ENCODE measurements at regions not wholly inside any gene's neighbourhood (a gene's known extent, or its start where the extent isn't known, plus 50 kb on each side); places are given as distances from the start of the nearest gene placed in this dataset.

DNA sequence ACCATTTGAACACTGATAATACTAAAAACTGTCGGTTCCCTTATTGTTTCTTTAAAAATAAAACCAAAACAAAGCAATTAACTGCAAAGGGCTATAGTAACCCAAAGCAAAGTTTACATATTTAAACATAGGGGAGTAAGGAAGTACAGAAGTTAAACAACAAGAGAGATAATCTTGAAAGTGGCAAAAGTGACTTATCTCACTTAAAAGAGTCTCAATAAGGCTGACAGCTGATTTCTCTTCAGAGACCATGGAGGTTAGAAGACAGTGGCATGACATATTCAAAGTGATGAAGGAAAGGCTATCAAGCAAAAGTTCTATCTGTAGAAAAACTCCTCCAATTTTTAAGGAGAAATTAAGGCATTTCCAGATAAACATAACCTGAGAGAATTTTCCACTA lies 233.5 kb upstream of the HDAC9 start:
- no peak for DNase-seq

DNA sequence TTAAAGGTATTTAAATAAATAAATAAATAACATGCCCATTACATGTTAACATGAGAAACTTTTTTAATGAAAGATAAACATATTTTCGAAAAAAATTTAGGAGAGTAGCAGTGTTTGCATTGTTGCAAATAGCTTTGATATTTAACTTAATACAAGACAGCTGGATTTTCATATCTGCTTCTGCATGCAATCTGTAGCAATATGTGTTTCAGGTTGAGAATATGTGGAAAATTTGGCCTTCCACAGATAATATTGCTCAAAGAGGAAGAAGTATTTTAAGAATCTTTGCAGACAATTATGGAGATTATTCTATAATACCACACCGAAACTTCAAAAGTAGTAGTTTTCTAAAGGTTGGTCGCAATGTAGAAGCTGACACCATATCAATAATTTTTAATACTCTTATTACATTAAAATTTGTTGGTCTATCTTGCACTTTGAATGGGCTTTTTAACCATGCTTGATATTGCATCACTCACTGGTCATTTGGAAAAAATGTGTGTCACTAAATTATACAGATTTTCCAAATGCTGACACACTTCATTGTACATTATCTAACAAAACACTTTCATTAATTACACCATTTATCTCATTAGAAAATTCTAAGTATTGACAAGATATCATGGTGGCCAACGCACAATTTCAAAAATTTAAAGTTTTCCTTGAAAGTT lies 229.8 kb upstream of the HDAC9 start:
- no peak for DNase-seq

DNA sequence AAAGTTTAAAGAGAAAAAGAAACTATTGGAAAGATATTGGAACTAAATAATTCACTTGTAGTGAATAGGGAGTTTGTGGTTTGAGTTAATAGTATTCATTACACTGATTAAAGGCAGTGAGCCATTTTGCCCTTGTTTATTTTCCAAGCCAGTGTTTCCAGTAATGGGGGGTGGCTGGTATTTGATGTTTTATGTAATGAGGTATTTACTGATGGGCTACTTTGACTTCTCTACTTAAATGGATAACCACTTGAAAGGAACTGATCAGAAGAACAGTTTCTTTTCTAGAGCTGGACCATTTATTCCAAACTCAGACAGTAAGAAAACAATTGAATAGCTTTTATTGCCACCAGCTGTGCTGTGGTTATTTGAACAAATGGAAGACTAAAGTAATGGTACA lies 227.0 kb upstream of the HDAC9 start:
- no peak for DNase-seq

DNA sequence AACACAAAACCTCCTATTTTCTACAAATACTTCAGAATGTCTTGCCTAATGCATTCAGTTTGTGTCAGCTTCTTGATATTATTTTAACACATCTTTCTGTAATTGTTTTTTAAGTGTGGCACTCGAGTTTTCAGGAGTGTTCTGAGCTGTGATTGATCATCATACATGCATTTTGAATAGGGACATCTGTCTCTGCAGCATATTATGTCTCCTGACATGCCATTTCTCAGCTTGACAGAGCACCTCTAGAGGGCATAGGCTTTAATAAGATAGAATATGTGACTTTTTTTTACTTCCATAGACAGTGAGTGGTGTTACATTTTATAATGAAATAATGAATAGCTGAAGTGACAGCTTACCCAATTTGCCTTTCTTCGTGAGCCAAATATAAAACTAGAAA lies 219.2 kb upstream of the HDAC9 start:
- DNase-seq = no peak

DNA sequence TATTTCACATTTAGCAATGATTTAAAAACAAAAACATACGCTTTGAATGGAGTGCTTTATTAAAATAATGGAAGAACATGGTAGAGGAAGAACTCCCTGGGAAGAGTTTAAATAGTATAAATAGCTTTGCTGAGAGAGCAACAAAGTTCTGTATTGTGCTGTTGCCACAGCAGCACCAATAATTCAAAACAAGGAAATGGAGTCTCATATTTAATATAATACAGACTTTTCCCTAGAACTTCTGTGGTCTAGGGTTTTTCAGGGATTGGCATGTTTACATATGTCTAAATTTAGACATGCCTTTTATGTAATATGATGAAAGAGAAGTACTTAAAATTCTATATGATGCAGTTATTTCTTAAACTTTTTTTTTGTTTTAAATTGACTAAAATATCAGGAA lies 217.2 kb upstream of the HDAC9 start:
- DNase-seq = no peak

DNA sequence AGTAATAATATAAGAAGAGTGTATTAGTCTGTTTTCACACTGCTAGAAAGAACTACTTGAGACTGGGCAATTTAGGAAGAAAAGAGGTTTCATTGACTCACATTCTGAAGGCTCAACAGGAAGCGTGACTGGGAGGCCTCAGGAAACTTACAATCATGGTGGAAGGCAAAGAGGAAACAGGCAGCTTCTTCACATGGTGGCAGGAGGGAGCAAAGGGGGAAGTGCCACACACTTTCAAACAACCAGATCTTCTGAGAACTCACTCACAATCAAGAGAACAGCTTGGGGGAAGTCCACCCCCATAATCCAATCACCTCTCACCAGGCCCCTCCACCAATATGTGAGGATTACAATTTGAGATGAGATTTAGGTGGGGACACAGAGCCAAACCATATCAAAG lies 212.5 kb upstream of the HDAC9 start:
- DNase-seq = peak in 1 of 2 donors; percentile 11

DNA sequence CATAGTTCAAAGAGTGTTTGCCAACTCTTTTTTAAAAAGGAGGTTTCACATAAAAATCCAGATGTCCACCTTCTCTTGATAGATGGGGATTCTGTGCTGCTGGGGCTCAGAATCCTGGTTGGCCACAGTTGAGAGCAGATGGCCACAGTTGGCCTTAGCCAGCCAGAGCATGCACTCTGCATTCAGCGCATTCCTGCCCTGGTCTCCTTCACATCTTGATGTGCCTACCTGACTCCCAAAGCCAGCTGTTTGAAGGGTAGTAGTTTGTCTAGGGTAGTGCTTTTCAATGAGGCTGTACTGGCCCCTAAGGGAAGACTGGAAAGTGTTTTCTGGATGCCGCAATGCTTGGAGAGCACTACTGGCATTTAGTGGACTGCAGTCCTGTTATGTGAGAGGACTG lies 208.1 kb upstream of the HDAC9 start:
- no peak for DNase-seq

DNA sequence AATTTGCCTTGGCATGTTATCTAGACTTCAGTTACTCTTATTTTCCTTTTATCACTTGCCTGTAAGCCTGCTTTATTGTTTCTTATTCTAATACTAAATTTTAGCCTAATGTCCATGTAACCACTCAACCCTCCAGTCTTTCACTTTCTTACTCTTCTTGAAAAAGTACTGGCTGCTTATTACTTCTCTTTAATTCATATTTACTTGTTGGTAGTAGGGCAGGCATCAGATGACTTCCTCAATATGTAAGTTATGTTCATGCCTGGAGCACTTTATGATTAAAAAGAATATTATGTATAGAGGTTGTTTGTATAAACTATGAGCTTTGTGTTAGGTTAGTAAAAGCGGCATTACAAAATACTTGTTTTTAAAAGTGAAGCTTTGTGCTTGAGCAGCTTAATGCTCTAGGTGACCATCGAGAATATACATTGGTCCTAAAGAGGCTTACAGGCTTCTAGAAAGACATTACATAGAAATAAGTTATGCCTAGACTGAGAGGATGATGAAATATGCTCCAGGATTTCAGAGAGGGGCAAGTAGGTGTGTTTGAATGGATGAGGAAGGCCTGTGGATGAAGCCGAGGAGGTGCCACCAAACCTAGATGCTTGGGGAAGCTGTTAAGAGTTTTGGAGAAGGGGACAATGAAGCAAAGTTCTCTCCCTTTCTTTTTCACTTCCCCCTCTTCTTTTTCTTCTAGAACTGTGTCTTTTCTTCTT lies 207.1 kb upstream of the HDAC9 start:
- no peak for DNase-seq

DNA sequence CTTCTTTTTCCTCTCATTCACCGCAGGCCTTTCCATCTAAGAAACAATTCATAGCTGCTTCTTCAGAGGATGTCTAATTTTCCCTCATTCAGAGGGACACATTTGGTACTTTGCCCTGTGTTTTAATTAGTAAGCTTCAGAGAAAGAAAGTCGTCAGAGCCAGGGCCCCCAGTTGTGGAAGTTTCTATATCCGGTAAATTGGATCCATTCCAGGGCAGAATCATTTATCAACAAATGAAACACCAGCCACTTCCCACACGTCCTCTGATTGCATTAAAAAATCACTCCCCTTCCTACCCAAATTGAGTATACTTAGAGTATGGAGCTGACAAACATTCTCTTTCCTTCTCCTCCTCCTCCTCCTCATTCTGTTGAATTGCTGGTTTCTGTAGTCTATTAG lies 205.8 kb upstream of the HDAC9 start:
- DNase-seq = no peak

DNA sequence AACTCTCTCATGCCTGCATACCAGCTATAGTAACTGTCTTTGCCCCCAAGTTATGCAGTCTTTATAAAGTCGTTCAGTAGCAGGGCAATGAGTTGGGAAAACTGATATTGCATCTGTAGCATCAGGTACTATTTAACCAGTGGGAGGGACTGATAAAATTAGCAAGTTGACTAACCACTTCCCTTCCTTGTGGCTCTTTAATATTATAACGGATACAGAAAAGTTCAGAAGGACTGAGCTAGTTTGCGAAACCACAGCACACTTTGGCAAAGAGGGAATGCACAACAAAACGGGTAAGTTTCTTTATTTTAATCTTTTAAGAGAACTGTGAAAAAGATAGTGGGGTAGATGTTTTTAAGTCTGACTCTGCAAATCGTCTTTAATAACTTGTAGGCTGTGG lies 205.3 kb upstream of the HDAC9 start:
- no peak for DNase-seq

DNA sequence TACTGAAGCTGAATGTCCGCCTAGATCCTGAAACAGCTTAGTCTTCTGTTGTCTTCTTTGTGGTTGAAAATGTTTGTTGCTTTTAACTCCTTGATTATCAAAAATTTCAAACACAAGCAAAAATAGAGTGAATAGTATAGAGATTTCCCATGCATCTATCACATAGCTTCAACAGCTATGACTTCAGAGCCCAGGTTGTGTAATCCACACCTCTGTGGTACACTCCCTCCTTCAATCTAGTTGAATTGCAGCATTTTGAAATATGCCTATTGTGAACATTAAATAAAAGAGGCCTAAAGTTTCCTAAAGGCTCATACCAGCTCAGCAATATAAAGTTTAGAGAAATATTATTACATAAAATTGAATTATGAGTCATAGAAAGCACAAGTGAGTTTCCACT lies 204.7 kb upstream of the HDAC9 start:
- no peak for DNase-seq

DNA sequence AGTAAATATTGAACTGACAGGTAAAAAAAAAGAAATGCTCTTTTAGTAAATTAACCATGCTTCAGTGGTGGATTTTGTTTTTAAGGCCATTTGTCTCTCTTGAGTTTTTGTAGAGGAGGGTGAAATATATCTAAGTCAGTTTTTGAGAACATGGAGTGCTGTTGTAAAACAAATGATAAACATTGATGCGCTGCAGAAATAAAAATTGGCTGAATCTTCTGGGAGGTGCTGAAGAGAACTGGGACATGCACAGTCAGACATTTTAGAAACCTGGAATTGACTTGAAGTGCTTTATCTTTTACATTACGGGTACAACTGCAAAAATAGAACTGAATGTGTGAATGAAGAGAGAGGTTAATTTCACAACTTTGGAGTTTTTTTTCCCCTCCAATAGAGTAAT lies 203.0 kb upstream of the HDAC9 start:
- no peak for DNase-seq

DNA sequence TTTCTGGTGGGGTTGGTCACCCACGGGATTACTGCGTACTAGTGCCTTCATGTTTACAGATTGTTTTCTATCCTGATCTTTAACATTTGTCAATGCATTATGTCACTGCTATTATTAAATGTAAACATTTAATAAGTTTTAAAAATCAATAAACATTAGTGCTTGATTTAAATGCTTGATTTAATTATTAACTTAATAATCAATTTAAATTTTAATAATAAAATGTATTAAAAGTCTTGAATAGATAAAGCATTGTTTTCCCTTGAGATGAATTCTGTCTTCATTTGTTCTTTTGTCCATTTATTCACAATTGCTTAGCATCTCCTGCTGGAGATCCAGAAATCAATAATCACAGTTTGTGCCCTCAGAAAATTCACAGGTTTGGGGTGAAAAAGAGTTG lies 201.8 kb upstream of the HDAC9 start:
- no peak for DNase-seq

DNA sequence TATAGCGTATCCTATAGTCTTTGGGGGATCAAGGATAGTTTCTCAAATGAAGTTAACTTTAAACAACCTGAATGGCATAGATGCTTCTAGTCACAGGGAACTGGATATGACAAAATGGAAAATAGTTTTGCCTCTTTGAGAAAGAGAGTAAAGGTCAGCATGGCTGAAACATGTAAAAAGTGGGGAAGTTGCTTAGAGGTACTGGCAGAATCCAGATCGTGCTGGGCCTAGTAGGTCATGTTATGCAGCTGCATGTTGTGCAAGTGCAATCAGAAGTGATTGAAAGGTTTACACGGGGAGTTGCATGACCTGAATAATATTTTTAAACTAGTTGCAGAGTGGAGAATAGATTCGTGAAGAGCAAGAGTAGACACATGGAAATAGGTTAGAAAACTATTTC lies 201.1 kb upstream of the HDAC9 start:
- DNase-seq = no peak

DNA sequence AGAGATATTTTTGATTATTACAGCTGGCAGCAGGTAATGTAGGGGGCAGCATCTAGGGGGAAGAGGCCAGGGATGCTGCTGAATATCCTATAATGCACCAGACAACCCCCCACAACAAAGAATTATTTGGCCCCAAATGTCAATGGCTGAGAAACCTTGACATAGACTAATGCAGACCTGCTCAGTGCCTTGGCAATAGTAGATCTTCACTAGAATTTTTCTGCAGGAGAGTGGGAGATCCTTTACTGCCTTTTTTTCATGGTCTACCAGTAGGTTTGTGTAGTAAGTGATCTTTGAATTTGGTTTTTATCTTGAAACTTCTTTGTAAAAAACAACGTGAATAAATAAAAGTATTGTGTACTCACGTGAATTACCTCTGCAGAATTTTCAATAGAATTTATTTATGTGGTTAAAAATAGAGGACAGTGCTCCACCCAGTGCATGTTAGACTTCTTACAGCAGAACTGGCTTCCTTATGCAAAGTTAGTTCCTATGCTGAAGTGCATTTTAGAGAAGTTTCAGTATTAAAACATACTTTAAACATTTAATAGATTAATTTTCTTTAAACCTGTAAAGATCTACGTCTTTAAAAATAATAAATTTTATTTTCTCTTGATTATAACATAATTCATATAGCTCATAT lies 199.6 kb upstream of the HDAC9 start:
- DNase-seq = no peak

DNA sequence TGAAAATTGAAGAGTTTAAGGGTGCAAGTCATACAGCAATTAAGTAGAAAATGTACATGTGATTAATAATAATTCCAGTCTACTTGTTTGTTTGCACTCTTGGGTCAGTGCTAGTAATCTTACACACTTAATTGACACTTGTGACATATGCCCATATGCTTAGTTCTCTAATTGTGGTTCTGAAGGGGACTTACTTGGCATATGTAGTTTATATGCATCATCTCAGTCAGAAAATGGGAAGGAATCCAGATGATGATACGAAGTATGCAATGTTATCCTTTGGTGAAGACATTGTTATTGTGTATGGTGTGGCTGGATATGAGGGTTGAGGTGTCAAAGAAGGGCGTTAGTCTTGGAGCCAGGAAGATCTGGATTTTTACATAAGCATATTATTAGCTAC lies 193.5 kb upstream of the HDAC9 start:
- DNase-seq = no peak

DNA sequence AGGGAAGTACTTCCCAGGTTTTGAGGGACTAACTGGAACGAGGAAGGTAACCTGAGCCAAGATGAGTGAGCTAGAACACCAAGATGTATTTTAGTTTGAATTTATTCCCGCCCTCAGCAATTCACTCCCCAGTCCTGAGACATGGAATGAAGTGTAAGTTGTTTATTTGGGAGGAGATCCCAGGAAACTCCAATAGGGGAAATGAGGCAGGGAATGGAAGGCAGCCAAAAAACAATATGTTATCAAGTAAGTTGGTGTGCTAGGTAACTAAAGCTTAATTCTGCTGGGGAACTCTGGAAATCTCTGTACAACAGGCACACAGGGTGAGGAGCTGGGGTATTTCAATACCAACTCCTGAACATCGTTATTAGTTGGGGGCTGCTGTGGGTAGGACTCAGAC lies 189.7 kb upstream of the HDAC9 start:
- DNase-seq = no peak

DNA sequence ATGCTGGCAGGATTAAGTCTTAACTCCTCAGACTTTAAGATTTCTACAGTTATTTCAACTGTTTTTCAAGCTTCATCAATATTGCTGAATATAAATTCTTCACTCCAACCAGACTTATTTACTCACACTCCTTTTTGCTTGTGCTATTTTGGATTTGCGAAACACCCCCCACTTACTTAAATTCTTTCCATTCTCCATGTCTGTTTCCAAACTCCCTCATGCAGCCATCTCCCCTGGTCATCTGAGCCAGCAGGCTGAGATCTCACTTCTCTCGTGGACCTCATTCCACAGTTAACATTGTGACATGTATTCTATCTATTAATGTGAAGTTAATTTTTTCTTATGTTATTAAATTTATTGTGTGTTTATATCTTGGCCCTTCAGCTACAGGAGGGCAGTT lies 188.9 kb upstream of the HDAC9 start:
- no peak for DNase-seq

DNA sequence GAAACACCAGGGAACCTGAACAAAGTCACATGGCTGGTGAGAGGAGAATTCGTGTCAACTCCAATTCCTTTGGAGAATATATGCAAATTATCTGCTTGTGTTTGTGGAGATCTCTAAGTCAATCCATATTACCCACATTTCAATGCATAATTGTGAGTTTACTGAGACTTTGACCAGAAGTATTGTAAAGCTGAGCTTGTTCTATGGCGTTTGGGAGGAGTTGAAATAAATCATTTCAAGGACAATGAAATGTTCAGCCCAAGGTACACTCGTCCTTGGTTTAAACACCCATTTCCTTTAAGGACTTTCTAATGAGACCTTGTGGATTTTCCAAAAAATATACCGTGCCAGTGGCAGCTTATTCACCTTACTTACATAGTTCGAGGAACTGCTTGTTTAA lies 186.6 kb upstream of the HDAC9 start:
- DNase-seq = no peak

DNA sequence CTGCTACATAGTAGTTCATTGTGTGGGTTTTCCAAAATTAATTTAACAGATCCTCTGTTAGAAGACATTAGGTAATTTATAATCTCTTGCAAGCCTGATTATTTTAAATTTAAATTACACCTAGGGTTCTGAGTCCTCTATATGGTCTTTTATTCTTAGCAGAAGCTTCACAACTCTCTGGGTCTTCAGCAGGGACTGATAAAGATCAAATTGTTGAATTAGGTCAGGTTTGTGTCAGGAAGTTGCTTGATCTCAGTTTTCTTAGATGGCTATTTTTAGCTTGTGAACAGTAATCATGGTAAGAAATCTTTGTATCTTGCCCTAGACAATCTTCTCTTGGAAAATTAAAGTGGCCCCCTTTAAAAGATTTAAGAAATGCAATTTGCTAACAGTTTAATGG lies 183.1 kb upstream of the HDAC9 start:
- DNase-seq = peak in 1 of 2 donors; percentile 43

DNA sequence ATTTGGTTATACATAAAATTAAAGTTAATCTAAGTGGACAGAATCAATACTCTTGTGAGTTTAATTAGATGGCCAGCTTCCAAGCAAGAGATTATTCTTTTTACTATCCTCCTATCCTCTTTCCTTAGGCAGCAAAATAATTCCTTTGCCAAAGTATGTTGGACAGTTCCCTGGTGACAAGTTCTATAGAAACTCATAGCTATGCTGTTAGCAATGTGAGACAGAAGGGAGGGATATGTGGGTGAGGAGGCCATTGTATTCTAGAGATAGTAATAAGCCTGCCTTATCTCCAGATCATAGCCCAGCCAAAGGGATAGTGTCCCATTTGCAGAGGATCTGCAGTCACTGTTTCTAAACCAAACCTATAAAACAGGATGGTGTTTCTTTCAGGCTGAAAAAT lies 181.6 kb upstream of the HDAC9 start:
- no peak for DNase-seq

DNA sequence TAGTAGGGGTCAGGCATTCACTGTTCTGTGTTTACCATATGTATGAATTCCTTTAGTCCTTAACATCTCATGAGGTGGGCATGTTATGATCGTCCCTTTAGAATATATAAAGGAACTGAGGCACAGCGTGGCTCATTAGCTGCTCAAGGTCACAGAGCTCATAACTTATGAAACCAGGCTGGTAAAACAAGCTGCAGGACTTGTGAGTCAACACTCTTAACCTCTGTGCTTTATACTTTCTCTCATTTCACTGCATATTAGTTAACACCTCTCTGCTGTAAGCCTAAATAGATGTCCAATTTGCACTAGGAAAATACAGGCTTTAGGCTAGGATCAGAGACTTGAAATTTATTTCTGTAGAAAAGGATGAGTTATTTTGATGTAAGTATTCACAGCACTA lies 180.3 kb upstream of the HDAC9 start:
- DNase-seq = no peak

DNA sequence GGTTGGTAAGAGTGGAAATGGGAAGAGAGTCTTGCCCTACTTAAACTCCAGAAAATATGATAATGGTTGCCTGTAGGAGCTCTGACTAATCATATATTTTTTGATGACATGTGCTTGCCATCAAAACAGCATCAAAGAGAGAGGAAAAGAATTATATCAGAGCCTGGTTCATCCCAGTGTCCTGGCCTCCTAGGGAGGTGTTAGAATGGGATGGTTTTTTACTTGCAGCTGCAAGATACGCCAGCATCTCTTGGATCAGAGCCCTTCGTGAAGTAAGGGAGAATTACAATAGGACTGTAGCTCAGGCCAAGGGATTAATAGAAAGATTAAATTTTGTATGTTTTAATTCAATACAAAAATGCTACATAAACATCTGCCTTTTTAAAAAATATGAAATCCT lies 177.6 kb upstream of the HDAC9 start:
- no peak for DNase-seq

DNA sequence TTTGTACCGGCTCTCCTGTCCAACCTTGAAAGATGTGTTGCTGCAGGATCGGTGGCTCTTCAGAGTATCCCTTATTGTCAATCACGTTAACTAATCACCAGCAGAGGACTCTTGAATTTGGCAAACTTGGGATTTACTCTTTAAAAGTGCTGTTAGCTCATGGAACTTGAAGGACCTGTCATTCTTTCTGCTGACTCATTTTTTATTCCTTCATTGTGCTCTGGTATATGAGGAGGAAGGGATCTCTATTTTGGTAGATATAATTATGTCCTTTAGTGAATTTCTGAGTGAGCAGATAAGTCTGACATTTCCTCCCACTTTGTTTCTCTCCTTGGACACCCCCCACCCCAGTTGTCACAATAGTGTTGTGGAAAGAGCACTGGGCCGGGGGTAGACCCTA lies 175.1 kb upstream of the HDAC9 start:
- no peak for DNase-seq
